ENCODE measurements at regions not wholly inside any gene's neighbourhood (a gene's known extent, or its start where the extent isn't known, plus 50 kb on each side); places are given as distances from the start of the nearest gene placed in this dataset.

GRCh38 chr10:107275806-107276205 is 111.3 kb upstream of the SORCS1 start:
- Histone ChIP-seq H3K4me1 (no peaks in the 10 kb centered on the region), H3K27me3 (no peaks in the 10 kb centered on the region), H3K36me3 (no peaks in the 10 kb centered on the region), H3K4me3 (no peak overlapping the region), H3K27ac (no peak overlapping the region), H3K9me3 (no peaks in the 10 kb centered on the region)
- WGBS, 2 donors, result 43 to 45% methylated on average over 3 of the region's 3 CpGs
- TF ChIP-seq EP300 (IDR thresholded peaks at IDR 0.05), result no peak
- no peak for TF ChIP-seq CTCF (IDR thresholded peaks at IDR 0.05)
- TF ChIP-seq POLR2A (IDR thresholded peaks at IDR 0.05), result no peak
- no peak for DNase-seq (ENCODE audit: low spot score in 2 of 2)

- Histone ChIP-seq H3K27me3 (no peaks in the 10 kb centered on the region), H3K9me3 (no peaks in the 10 kb centered on the region), H3K4me1 (no peaks in the 10 kb centered on the region), H3K27ac (peak overlapping the region in 1 of 4 donors; percentile 20), H3K4me3 (no peak overlapping the region), H3K36me3 (no peaks in the 10 kb centered on the region)
- DNase-seq (ENCODE audit: low spot score in 2 of 2), result no peak
- TF ChIP-seq CTCF (IDR thresholded peaks at IDR 0.05) (no peak), EP300 (IDR thresholded peaks at IDR 0.05) (no peak), POLR2A (IDR thresholded peaks at IDR 0.05) (no peak)
Observed at GRCh38 chr10:107269626-107270025, 105.1 kb upstream of the SORCS1 start.

GRCh38 chr10:107264742-107265141 is 100.2 kb upstream of the SORCS1 start:
- Histone ChIP-seq H3K4me1 (no peaks in the 10 kb centered on the region), H3K4me3 (no peak overlapping the region), H3K9me3 (no peaks in the 10 kb centered on the region), H3K36me3 (no peaks in the 10 kb centered on the region), H3K27me3 (no peaks in the 10 kb centered on the region), H3K27ac (no peak overlapping the region)
- WGBS, 2 donors, result 53 to 55% methylated on average over 6 of the region's 6 CpGs
- DNase-seq (ENCODE audit: low spot score in 2 of 2), result no peak
- no peak for TF ChIP-seq POLR2A (IDR thresholded peaks at IDR 0.05)
- no peak for TF ChIP-seq EP300 (IDR thresholded peaks at IDR 0.05)
- no peak for TF ChIP-seq CTCF (IDR thresholded peaks at IDR 0.05)

- no peak for DNase-seq (ENCODE audit: low spot score in 2 of 2)
- H3K27ac ChIP-seq, result no peak overlapping the region
- no peaks in the 10 kb centered on the region for H3K4me1 ChIP-seq
- no peaks in the 10 kb centered on the region for H3K36me3 ChIP-seq
- no peaks in the 10 kb centered on the region for H3K9me3 ChIP-seq
- no peaks in the 10 kb centered on the region for H3K27me3 ChIP-seq
- TF ChIP-seq CTCF (IDR thresholded peaks at IDR 0.05), result no peak
- no peak for TF ChIP-seq EP300 (IDR thresholded peaks at IDR 0.05)
- TF ChIP-seq POLR2A (IDR thresholded peaks at IDR 0.05), result no peak
- WGBS, 2 donors, result 85 to 91% methylated on average over 5 of the region's 5 CpGs
- no peak overlapping the region for H3K4me3 ChIP-seq
Observed at GRCh38 chr10:107244122-107244521, 79.6 kb upstream of the SORCS1 start.

- TF ChIP-seq CTCF (IDR thresholded peaks at IDR 0.05) (no peak), EP300 (IDR thresholded peaks at IDR 0.05) (no peak), POLR2A (IDR thresholded peaks at IDR 0.05) (no peak)
- H3K27me3 ChIP-seq, result no peaks in the 10 kb centered on the region
- H3K27ac ChIP-seq, result no peak overlapping the region
- no peaks in the 10 kb centered on the region for H3K4me1 ChIP-seq
- WGBS, 2 donors, result 82 to 85% methylated on average over 4 of the region's 4 CpGs
- no peaks in the 10 kb centered on the region for H3K36me3 ChIP-seq
- H3K4me3 ChIP-seq, result no peak overlapping the region
- no peak for DNase-seq (ENCODE audit: low spot score in 2 of 2)
- H3K9me3 ChIP-seq, result no peaks in the 10 kb centered on the region
Observed at GRCh38 chr10:107238275-107238674, 73.8 kb upstream of the SORCS1 start.

Measured in tibial nerve (tissue), 4 donors.